Hepatocyte (in vitro differentiated cells): ENCODE measurements at regions not wholly inside any gene's neighbourhood (a gene's known extent, or its start where the extent isn't known, plus 50 kb on each side); places are given as distances from the start of the nearest gene placed in this dataset.

Source experiments
- DNase-seq: peaks from one replicate; pipeline ENCODE4 v3.0.0-alpha.2; 2016; ENCODE audit warnings: low spot score
- H2AFZ ChIP-seq: fragments of 200-600 bp; sonication (generic); 2 replicates; pipeline ENCODE4 v1.6.0; 2016; ENCODE audit warnings: antibody characterized with exemption, mild to moderate bottlenecking
- H3K27ac ChIP-seq: fragments of 200-600 bp; sonication (generic); 2 replicates; pipeline ENCODE4 v1.5.1; 2016; ENCODE audit warnings: mild to moderate bottlenecking
- H3K27me3 ChIP-seq: fragments of 200-600 bp; sonication (generic); 2 replicates; pipeline ENCODE4 v1.6.1; 2016
- H3K36me3 ChIP-seq: fragments of 200-600 bp; sonication (generic); replicated peaks from 2 replicates; pipeline ENCODE4 v1.5.1; 2016; ENCODE audit warnings: low read depth; ENCODE audit not compliant: insufficient read depth
- H3K4me1 ChIP-seq: fragments of 200-600 bp; sonication (generic); 2 replicates; pipeline ENCODE4 v1.5.1; 2016; ENCODE audit warnings: mild to moderate bottlenecking, moderate library complexity; ENCODE audit not compliant: insufficient read depth
- H3K4me2 ChIP-seq: fragments of 200-600 bp; sonication (generic); 2 replicates; pipeline ENCODE4 v1.6.0; 2016
- H3K4me3 ChIP-seq: fragments of 200-600 bp; sonication (generic); 2 replicates; pipeline ENCODE4 v1.5.1; 2016; ENCODE audit warnings: mild to moderate bottlenecking
- H3K79me2 ChIP-seq: fragments of 200-600 bp; sonication (generic); 2 replicates; pipeline ENCODE4 v1.6.0; 2017; ENCODE audit warnings: mild to moderate bottlenecking
- H3K9me2 ChIP-seq: fragments of 200-600 bp; sonication (generic); replicated peaks from 2 replicates; pipeline ENCODE4 v1.6.0; 2017; ENCODE audit warnings: mild to moderate bottlenecking; ENCODE audit not compliant: insufficient read depth
- H3K9me3 ChIP-seq: fragments of 200-600 bp; sonication (generic); 2 replicates; pipeline ENCODE4 v1.5.1; 2016; ENCODE audit warnings: low read depth, mild to moderate bottlenecking
- H4K20me1 ChIP-seq: fragments of 200-600 bp; sonication (generic); 2 replicates; pipeline ENCODE4 v1.6.0; 2016; ENCODE audit warnings: mild to moderate bottlenecking; ENCODE audit not compliant: insufficient read depth, poor library complexity, severe bottlenecking
- CTCF ChIP-seq: fragments of 200-600 bp; sonication (generic); IDR thresholded peaks from 2 replicates; pipeline ENCODE4 v1.5.1; 2016; ENCODE audit warnings: antibody characterized with exemption, mild to moderate bottlenecking; ENCODE audit not compliant: poor library complexity
- EZH2 ChIP-seq: fragments of 200-600 bp; sonication (generic); IDR thresholded peaks from 2 replicates; pipeline ENCODE4 v1.6.1; 2016; ENCODE audit warnings: antibody characterized with exemption, mild to moderate bottlenecking, borderline replicate concordance
- EZH2phosphoT487 ChIP-seq: fragments of 200-600 bp; sonication (generic); IDR thresholded peaks from one replicate; pipeline ENCODE4 v1.6.1; 2018; ENCODE audit warnings: antibody characterized with exemption, mild to moderate bottlenecking, low read depth, moderate library complexity; ENCODE audit not compliant: unreplicated experiment, severe bottlenecking
- WGBS: methylation state at CpG from one replicate; pipeline ENCODE4 v1.1.6; 2016; ENCODE audit warnings: low lambda C conversion rate; ENCODE audit errors: missing lambda C conversion rate; 5-methylcytosine and 5-hydroxymethylcytosine counted together

DNA sequence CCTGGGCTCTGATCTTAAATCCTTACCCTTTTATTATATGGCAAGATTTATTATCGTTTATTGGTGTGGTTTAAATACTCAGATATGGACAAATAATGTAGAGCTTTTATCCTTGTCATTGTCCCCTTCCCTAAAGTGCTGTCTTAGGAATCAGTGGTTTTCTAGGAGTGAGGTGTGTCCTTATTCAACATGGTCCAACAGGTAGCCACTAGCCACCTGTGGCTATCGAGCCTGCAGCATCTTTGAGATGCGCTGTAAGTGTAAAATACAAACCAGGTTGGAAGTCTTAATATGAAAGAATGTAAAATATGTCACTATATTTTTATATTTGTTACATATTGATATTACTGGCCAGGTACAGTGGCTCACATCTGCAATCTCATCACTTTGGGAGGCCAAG, 82.4 kb upstream of the BASP1 start:
- DNase-seq: no peak
- H3K27ac ChIP-seq: no peak overlapping the region
- TF ChIP-seq CTCF (no peak), EZH2phosphoT487 (no peak), EZH2 (no peak)

DNA sequence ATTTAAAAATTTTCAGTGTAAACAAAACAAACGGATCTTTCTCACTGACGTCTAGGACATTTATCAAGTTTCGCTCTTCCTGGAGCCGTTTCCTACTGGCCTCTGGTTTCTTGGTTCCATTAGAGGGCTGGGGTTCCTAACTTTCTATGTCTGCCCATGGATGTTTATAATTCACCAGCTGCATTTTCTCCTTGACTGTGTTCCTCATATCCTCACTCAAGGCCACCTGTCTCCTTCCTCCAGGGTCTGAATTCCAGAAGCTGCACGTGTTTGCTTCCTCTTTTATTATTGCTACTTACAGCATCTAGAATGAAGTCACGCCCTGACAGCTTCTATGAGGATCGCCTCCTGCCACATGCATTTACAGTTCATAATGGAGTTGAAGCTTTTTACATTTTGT, 74.1 kb upstream of the BASP1 start:
- H3K9me3 ChIP-seq: no peaks in the 10 kb centered on the region
- H3K27ac ChIP-seq: no peak overlapping the region
- WGBS: 69% methylated on average over 7 of the region's 7 CpGs
- H3K4me2 ChIP-seq: no peak overlapping the region
- no peaks in the 10 kb centered on the region for H3K36me3 ChIP-seq
- DNase-seq: no peak
- H3K79me2 ChIP-seq: no peaks in the 10 kb centered on the region
- no peaks in the 10 kb centered on the region for H3K9me2 ChIP-seq
- H2AFZ ChIP-seq: no peak overlapping the region
- no peak for TF ChIP-seq EZH2phosphoT487
- TF ChIP-seq CTCF: no peak
- no peak for TF ChIP-seq EZH2
- no peak overlapping the region for H3K4me3 ChIP-seq
- no peaks in the 10 kb centered on the region for H4K20me1 ChIP-seq
- no peaks in the 10 kb centered on the region for H3K4me1 ChIP-seq
- no peaks in the 10 kb centered on the region for H3K27me3 ChIP-seq

More for the DNA sequence above, 82.4 kb upstream of the BASP1 start:
- H3K4me2 ChIP-seq: no peak overlapping the region
- no peaks in the 10 kb centered on the region for H3K36me3 ChIP-seq
- no peak overlapping the region for H3K4me3 ChIP-seq
- H3K79me2 ChIP-seq: no peaks in the 10 kb centered on the region
- no peaks in the 10 kb centered on the region for H3K9me2 ChIP-seq
- no peaks in the 10 kb centered on the region for H3K27me3 ChIP-seq
- no peaks in the 10 kb centered on the region for H3K9me3 ChIP-seq
- H4K20me1 ChIP-seq: no peaks in the 10 kb centered on the region
- WGBS: 96% methylated on average over 3 of the region's 3 CpGs
- H3K4me1 ChIP-seq: no peaks in the 10 kb centered on the region
- no peak overlapping the region for H2AFZ ChIP-seq

DNA sequence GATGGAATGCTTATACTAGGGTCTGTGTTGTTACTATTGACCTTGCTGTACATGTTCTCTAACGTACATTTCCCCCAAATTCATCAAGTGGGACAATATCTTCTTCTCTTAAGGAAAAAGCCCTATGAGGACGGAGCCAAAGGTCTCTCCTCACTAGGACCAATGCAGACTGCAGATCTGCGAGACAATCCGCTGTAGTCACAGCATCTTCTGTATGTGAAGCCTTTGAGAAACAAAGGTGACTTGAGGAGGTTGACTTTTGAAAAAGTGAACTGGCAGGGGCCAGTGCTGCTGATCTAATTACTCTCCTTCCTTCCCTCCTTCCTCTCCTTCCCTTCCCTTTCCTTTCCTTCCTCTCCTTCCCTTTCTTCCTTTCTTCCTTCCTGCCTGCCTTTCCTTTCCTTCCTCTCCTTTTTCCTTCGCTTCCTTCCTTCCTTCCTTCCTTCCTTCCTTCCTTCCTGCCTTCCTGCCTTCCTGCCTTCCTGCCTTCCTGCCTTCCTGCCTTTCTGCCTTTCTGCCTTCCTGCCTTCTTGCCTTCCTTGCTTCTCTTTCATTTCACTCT, 71.1 kb upstream of the BASP1 start:
- Histone ChIP-seq H2AFZ (no peak overlapping the region), H3K27me3 (no peaks in the 10 kb centered on the region), H3K27ac (no peak overlapping the region), H3K4me2 (no peak overlapping the region), H3K4me1 (no peaks in the 10 kb centered on the region), H3K4me3 (no peak overlapping the region), H3K36me3 (no peaks in the 10 kb centered on the region), H4K20me1 (no peaks in the 10 kb centered on the region), H3K9me3 (no peaks in the 10 kb centered on the region), H3K79me2 (no peaks in the 10 kb centered on the region), H3K9me2 (no peaks in the 10 kb centered on the region)
- TF ChIP-seq EZH2 (no peak), CTCF (no peak), EZH2phosphoT487 (no peak)
- DNase-seq: no peak
- WGBS: 74% methylated on average over 5 of the region's 5 CpGs

DNA sequence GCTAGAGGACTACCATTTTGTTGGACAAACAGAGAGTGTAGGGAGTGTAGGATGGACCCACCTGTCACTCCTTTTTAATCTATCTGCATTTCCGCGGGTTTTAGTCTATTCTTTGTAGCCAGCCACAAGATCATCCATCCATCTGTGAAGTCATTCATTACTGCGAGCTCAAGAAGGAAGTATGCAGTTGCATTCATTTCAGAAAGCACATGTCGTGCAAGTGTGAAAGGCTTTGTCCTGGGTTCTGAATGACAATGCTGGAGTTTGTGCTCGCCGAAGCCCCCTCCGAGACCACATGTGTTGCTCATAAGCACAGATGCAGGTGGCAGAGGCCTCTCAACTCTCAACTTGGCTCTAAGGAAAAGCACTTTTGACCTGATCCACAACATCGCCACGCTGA, 70.3 kb upstream of the BASP1 start:
- no peak overlapping the region for H3K27ac ChIP-seq
- no peaks in the 10 kb centered on the region for H3K27me3 ChIP-seq
- TF ChIP-seq EZH2 (no peak), EZH2phosphoT487 (no peak), CTCF (no peak)

More for the DNA sequence above, 70.3 kb upstream of the BASP1 start:
- Histone ChIP-seq H2AFZ (no peak overlapping the region), H3K9me3 (no peaks in the 10 kb centered on the region), H3K79me2 (no peaks in the 10 kb centered on the region), H4K20me1 (no peaks in the 10 kb centered on the region), H3K4me3 (no peak overlapping the region), H3K9me2 (no peaks in the 10 kb centered on the region), H3K4me1 (no peaks in the 10 kb centered on the region), H3K4me2 (no peak overlapping the region), H3K36me3 (no peaks in the 10 kb centered on the region)
- 93% methylated on average over 9 of the region's 9 CpGs for WGBS
- no peak for DNase-seq
